IPS DF 4.7 (cell line): ENCODE measurements at regions not wholly inside any gene's neighbourhood (a gene's known extent, or its start where the extent isn't known, plus 50 kb on each side); places are given as distances from the start of the nearest gene placed in this dataset.
"Not testable (repeated sequence)": the region's sequence is repeated elsewhere in the genome, so short reads cannot be mapped to it uniquely, and the experiment has no call there.

ENCODE experiments used
- DNase-seq: peaks from one replicate; pipeline ENCODE4 v3.0.0-alpha.2; 2013; ENCODE audit warnings: low spot score; ENCODE audit errors: extremely low read depth

DNA sequence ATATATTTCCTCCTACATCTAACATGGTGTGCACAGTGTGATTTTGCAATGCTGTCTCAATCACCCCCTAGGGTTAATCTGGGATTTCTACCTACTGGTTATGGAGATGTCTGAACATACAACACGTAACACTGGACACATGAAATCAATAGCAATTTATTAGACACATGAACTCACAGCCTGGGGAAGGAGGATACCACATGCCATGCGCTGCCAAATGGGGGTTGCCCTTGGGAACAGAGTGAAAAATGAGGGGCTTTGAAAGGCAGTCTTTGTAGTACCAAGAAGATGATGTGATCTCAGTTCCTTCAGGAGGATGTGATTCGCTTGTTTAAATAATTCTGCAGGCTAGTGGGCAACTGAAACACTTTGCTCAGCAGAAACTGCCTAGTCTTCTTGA lies 253.6 kb upstream of the LRRC4C start:
- no peak for DNase-seq

DNA sequence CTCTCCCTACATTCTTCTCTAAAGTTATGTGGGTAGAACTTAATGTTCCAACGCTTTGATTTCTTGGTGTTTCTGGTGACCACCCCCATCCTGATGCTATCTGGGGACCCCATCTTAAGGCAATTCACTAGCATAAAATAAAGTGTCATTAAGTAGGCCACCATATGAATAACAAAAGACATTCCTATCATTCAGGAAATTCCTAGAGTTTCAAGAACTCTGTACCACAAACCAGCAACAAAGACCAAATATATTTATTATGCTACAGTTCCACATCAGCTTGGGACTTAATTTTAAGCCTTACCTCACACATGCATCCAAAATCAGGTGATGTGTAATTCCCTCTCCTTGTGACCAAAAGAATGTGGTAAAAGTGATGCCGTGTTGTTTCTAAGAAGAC lies 254.6 kb upstream of the LRRC4C start:
- no peak for DNase-seq

DNA sequence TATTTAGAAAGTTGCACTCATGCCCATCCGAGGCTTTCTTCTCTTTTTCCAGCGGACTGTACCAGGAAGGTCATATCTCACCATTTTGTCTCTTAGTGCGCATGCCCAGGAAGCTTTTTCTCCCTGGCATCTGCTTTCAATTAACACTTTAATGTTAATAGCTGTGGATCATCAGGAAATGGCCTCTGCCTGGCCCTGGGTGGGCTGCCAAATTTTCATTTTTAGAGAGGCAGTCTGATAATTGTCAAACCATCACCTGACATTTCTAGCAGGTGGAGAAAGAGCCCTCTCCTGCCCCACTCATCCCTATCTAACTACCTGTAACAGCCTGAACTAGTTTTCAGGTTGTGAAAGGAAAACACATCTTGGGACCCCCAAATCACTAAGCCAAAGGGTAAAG lies 257.4 kb upstream of the LRRC4C start:
- no peak for DNase-seq

DNA sequence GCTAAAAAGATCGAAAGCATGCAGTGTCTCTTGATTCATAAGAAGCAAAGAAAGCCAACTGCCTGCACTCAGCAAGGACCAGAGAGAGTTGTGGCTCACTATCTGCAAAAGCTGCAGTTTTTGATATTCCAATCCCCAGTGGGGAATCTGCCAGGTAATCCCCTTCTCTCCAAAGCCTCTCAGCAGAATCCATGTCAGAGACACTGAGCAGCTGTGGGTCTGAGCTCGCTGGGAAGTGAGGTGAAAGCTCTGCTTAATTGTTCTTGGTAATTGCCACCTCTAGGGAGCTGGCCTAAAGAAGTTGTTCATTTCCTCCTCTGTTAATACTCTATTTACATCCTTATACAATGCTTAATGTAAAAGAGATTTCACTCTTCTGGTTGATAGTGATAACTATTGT lies 261.3 kb upstream of the LRRC4C start:
- DNase-seq = no peak

DNA sequence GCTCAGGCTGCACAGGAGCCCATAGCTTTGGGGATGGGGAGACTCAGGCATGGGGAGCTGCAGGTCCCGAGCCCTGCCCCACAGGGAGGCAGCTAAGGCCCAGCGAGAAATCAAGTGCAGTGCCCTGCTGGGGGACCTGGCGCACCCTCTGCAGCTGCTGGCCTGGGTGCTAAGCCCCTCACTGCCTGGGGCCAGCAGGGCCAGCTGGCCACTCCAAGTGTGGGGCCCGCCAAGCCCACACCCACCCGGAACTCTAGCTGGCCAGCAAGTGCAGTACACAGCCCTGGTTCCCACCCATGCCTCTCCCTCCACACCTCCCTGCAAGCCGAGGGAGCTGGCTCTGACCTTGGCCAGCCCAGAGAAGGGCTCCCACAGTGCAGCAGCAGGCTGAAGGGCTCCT lies 268.7 kb upstream of the LRRC4C start:
- not testable (repeated sequence) for DNase-seq

DNA sequence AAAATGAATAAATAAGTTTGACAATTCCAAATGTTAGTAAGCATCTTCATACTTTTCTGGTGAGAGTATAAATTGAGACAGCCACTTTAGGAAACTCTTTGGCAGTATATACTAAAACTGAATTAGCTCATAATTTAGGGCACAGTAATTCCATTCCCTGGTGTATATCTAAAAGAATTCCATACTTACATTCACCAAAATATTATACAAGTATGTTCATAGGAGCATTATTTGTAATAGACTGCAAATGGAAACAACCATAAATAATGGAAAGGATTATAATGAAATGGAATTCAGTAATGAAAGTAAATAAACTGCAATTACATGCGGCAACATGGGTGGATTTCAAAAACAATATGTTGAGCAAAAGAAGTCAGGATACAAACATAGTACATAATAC lies 315.8 kb upstream of the LRRC4C start:
- no peak for DNase-seq

DNA sequence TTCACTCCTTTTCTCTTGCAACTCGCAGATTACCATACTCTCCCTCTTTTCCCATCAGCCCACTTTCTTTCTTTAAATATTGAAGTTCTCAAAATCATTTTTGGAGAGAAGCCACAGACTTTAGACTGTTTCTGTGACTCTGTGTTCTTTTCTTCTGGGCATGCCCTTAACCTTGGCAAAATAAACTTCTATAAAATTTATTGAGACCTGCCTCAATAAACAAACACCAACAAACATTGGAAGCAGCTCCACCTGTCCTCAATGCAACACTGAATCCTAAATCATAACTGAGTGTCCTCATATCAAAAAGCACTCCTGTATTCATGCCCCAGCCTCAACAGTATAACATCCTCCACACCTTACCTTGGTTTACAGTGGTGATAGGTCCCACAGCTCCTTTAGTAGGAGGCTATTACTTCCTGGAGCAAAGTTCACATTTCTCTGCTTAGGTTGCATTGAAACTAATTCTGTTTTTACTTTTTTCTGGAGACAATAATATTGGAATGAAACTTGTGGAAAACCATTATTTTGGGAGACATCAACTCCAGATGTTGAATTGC lies 320.0 kb upstream of the LRRC4C start:
- DNase-seq = no peak

DNA sequence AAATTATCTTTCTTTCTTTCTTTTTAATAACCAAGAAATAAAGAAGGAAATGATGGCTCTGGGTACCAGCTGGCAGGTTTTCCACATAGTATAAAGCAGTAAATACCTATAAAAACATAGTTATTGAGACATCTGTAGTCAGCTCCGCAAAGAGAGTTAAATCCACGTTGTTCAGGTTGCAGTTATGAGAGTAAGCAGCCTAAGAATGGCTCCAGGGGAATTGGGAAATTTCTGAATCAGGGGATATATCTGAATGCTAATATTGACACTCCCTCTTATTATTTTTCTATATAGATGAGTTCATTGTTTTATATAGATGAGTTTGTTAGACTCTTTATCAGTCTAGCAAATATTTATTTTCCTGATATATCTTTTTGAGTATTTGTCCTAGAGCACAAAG lies 322.0 kb upstream of the LRRC4C start:
- DNase-seq = no peak

DNA sequence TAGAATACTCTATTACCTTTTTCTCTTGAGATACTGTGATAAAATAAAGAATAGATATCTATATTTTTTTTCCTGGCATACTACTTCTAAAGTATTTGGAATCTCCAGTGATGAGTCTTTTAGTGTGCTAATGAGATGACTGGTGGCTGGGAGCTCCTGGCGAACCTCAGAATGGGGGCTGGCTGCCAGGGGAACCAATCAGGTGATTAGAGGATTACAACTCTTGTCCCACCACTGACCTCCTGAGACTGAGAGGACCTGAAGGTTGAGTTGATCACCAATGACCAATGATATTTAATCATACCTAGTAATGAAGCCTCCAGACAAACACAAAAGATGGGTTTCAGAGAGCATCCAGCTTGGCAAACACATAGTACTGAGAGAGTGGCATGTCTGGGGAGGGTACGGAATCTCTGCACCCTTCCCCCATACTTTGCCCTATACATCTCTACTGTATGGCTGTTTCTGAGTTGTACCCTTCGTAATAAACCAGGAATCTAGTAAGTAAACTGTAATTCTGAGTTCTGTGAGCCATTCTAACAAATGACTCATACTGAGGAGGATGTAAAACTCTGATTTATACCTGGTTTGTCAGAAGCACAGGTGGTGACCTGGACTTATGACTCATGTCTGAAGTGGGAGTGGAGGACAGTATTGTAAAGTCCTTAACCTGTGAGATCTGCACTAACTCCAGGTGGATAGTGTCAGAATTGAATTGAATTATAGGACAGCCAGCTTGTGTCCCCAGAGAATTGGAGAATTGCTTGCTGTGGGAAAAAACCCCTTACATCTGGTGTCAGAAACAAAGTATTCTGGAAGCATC lies 325.3 kb upstream of the LRRC4C start:
- DNase-seq = no peak

DNA sequence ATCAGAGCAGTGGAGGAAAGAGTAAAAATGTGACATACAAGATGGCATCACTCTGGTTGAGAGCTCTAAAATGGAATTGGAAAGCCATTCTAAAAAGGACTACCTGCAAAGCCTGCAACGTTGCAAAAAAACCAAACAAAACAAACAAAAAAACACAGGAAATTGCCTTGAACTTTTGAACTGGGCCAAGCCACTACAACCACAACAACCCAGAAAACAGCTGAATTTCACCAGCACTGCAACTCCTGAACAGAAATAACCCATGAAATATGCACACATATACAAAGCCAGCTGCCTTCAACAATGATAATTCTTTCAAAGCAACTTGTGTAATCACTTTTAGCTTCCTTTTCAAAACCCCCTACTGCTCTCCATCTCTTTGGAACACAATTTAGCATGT lies 326.6 kb upstream of the LRRC4C start:
- DNase-seq = no peak

DNA sequence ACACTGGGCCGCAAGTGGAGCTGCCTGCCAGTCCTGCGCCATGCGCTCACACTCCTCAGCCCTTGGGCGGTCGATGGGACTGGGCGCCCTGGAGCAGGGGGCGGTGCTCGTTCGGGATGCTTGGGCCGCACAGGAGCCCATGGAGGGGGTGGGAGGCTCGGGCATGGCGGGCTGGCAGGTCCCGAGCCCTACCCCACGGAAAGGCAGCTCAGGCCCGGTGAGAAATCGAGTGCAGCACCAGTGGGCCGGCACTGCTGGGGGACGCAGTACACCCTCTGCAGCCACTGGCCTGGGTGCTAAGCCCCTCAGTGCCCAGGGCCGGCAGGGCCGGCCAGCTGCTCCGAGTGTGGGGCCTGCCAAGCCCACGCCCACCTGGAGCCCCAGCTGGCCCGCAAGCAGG lies 328.7 kb upstream of the LRRC4C start:
- no peak for DNase-seq

DNA sequence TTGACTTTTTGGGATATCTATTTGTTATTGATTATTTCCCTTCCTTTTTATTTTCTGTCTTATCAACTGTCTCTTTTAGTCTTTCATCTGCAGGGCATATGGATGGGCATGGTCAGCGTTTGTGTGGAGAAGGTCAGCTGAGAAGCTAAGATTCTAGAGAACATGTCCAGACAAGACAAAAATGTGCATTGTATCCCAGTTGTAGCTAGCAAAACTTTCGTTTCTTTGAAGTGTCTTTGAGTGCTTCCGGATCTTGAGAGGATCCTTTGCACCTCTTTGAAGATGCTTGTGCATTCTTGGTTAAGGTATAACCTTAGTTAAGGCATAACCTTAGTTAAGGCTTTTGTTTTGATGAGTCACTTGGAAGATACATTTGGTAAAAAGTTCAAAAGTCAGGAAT lies 329.9 kb upstream of the LRRC4C start:
- DNase-seq = no peak

DNA sequence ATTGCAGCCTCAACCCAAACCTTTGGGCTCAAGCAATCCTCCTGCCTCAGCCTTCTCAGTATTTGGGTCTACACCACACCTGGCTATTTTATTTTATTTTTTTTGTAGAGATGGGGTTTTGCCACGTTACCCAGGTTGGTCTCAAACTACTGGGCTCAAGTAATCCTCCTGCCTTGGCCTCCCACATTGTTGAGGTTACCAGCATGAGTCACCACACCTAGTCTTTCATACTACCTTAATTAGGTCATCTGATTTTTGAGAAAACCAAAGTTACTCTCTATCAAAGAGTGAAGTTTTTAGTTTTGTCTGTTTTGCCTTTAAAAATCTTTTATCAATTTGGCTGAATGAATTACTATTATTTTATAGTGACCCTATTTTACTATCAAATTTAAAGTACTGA lies 335.6 kb upstream of the LRRC4C start:
- DNase-seq = no peak

DNA sequence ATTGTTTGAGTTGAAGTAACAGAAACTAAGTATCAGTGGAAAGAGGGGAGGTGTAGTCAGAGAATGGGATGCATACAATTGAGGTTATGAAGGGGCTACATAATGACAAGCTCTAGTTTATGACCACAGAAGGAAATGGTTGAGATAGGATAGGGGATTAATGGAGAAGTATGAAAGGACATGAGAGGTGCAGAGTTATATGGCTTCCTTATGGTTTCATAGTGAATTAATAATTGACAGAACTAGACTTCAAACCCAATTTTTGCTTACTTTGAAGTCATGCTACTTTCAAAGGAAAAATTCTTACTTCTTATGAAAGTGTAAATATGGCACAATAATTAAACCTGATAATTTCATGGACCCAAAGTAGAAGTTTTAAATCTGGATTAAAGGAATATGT lies 340.3 kb upstream of the LRRC4C start:
- DNase-seq = no peak

DNA sequence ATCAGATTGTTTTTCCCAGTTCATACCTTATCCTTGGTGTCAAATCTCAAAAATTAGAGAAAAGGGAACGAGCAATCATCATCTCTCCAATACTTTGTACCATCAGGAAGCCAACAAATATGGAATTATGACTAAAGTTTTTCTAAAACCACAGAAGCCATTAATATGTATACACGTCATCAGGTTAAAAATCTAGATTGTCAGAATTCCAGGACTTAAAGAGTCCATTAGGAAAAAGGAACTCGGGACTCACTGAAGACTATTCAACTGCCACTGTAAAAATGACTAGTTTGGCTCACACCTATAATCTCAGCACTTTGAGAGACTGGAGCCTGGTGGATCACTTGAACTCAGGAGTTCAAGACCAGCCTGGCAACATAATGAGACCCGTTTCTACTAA lies 344.4 kb upstream of the LRRC4C start:
- no peak for DNase-seq

DNA sequence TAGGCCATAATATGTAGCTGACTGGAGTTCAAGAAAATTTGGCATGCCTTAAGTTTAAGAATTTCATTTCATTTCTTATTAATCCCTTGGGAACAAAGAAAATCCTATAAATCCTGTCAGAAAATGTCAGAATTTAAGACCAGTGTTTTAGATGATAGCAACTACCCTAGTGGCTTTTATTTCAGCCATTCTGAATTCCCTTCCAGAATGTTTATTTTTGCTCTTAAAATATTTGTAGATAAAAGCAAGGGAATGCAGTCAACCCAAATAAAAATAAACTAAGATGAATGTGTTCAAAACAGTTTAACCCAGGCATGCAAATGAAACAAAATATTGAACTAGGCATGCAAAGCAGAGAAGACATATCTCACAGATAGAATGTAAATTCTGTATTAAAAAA lies 356.9 kb upstream of the LRRC4C start:
- DNase-seq = no peak

DNA sequence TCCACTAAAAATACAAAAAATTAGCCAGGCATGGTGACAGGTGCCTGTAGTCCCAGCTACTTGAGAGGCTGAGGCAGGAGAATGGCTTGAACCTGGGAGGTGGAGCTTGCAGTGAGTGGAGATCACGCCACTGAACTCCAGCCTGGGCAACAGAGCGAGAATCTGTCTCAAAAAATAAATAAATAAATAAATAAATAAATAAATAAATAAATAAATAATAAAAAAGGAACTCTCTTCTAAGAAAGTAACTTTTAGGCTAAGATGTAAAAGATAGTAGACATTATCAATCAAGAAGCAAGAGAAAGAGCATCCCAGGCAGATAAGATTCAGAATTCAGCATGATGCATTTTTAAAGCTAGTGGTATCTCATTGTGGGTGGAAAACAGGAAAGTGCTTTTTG lies 364.8 kb upstream of the LRRC4C start:
- not testable (repeated sequence) for DNase-seq

DNA sequence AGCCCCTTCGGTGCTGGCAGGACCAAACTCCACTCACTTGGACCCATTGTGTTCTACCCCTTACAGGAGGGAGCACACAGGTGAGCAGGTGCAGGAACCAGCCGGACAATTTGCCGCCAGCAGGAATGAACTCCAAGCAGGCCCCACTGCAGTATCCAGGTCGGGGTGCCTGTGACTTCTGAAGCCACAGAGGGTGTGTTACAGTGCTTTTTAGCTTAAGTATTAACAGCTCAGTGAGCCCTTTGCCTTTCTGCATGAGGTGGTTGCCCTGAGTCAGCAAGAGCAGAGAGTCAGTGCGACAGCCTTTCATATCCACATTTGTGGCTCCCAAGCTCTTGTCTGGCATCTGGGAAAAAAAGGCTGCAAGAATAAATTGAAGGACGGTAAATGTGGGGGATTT lies 366.6 kb upstream of the LRRC4C start:
- DNase-seq = no peak

DNA sequence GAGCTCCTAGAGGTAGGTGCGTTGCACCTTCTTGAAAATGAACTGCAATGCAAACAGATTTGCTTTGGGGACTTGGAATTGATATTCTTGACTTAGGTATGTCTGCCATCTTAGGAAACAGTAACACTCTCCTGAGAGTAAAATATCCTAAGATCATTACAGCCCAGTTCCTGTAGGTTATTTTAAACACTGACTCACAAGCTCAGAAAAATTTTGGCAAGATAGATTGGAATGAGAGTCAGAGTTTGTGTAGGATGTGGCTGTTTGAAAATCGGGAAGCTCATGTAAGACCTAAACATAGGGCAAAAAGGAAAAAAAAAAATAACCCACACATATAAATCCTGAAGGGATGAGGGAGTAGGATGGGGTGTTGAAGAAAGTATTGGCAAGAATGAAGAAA lies 377.0 kb upstream of the LRRC4C start:
- DNase-seq = no peak

DNA sequence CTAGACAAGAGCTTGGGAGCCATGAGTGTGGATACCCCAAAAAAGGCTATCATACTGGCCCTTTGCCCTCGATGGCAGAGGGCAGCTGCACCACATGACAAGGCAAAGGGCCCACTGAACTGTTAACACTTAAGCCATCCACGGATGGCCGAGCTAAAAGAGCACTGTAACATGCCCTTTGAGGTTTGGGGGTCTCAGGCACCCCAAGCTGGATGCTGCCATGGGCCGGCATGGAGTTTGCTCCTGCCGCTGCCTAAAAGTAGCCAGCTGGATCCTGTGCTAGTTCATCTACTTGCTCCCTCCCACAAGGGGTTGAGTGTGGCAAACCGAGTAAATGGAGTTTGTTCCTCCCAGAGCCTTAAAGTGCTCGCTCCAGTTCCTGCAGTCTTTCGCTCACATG lies 383.2 kb upstream of the LRRC4C start:
- DNase-seq = no peak

DNA sequence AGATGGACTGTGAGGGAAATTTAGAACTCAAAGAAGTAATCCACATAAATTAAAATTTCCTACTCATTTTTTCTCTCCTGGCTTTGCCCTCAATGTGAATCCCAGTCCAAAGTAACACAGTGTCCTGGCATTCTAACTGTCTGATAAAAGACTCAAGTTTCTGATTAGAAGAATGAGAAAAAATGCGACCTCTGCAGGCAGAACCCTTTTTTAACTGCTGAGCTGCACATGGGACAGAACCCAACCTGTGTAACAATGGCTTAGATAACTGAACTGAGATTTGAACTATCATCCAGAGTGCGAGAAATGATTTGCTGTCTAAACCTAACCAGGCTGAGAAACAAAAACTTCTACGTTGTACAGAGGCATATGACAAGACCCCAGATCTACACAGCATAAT lies 385.6 kb upstream of the LRRC4C start:
- no peak for DNase-seq

DNA sequence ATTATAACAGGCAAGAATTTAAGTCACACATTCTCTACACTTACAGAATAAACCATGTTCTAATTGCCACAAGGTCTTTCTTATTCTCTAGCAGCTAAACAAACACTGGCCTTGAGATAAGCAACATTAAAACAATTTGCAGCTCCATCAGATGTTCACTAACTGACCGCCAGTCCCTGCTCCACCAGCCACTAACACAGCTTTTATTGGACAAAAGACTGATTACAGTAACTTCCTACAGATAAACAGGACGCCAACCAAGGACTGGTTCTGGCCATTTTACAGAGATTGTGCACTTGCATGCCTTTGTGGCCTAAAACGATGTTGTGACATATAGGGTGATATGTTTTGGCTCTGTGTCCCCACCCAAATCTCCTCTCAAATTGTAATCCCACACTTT lies 388.9 kb upstream of the LRRC4C start:
- DNase-seq = no peak

DNA sequence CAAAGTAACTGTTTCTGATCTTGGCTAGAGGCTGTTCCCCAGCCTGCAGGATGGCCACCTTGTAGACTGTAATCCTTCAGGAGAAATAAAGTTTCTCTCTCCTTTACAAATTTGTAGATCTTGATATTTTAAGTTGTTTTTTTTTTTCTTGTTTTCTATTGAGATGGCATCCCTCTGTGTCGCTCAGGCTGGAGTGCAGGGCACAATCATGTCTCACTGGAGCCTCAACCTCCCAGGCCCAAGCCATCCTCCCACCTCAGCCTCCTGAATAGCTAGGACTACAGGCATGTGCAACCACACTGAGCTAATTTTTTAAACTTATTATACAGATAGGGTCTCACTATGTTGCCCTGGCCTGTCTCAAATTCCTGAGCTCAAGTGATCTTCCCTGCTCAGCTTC lies 389.8 kb upstream of the LRRC4C start:
- no peak for DNase-seq

DNA sequence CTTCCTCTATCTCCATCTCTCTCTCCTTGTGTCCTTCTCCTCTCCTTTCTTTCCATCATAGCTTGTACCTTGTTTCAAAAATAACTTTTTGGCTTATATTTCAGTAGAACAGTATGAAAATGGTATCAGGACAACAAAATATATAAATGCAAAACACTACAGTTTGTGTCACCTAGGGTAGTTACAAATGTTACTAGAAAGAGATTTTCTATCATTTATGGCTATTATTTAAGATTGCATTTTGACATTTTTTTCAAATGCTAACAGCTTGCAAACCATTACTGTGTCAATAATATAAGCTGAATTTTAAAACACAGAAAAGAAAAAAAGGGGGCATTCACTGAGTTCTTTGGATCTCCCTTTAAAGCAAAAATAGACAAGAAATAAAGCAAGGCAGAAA lies 392.3 kb upstream of the LRRC4C start:
- DNase-seq = no peak
